ENCODE measurements at regions not wholly inside any gene's neighbourhood (a gene's known extent, or its start where the extent isn't known, plus 50 kb on each side); places are given as distances from the start of the nearest gene placed in this dataset.

GRCh38 chr11:116547571-116547970, 225.2 kb downstream of the BUD13 start:
- no peak for ATAC-seq (replicated peaks; ENCODE audit: extremely low read depth, poor library complexity, severe bottlenecking)

GRCh38 chr11:116545912-116546311, 226.9 kb downstream of the BUD13 start:
- no peaks in the 10 kb centered on the region for H3K36me3 Mint-ChIP-seq (ENCODE audit: insufficient read depth)
- H3K27me3 Mint-ChIP-seq = peaks cover 35% of the 10 kb centered on the region
- H3K4me1 Mint-ChIP-seq = no peaks in the 10 kb centered on the region
- no peak for DNase-seq (ENCODE audit: low spot score in 2 of 2)
- no peak overlapping the region for H3K27ac Mint-ChIP-seq (ENCODE audit: low read depth)
- no peak overlapping the region for H3K4me3 Mint-ChIP-seq
- H3K9me3 Mint-ChIP-seq = no peaks in the 10 kb centered on the region
- ATAC-seq (replicated peaks; ENCODE audit: extremely low read depth, poor library complexity, severe bottlenecking) = no peak

More at GRCh38 chr11:116547571-116547970, 225.2 kb downstream of the BUD13 start:
- H3K9me3 Mint-ChIP-seq = no peaks in the 10 kb centered on the region
- H3K27ac Mint-ChIP-seq (ENCODE audit: low read depth) = no peak overlapping the region
- no peaks in the 10 kb centered on the region for H3K36me3 Mint-ChIP-seq (ENCODE audit: insufficient read depth)
- H3K27me3 Mint-ChIP-seq = peaks cover 50% of the 10 kb centered on the region
- no peaks in the 10 kb centered on the region for H3K4me1 Mint-ChIP-seq
- H3K4me3 Mint-ChIP-seq = no peak overlapping the region
- DNase-seq (ENCODE audit: low spot score in 2 of 2) = no peak

- H3K9me3 Mint-ChIP-seq = no peaks in the 10 kb centered on the region
Measured at GRCh38 chr11:116544721-116545120, 228.1 kb downstream of the BUD13 start.

GRCh38 chr11:116543911-116544475, 228.8 kb downstream of the BUD13 start:
- H3K4me1 Mint-ChIP-seq = no peaks in the 10 kb centered on the region
- no peak overlapping the region for H3K27ac Mint-ChIP-seq (ENCODE audit: low read depth)
- no peak overlapping the region for H3K4me3 Mint-ChIP-seq
- no peaks in the 10 kb centered on the region for H3K36me3 Mint-ChIP-seq (ENCODE audit: insufficient read depth)
- H3K27me3 Mint-ChIP-seq = peaks cover 34% of the 10 kb centered on the region
- DNase-seq (ENCODE audit: low spot score in 2 of 2) (no peak), ATAC-seq (replicated peaks; ENCODE audit: extremely low read depth, poor library complexity, severe bottlenecking) (no peak)
- no peaks in the 10 kb centered on the region for H3K9me3 Mint-ChIP-seq

More at GRCh38 chr11:116544721-116545120, 228.1 kb downstream of the BUD13 start:
- Mint-ChIP-seq H3K27me3 (peaks cover 34% of the 10 kb centered on the region), H3K27ac (ENCODE audit: low read depth) (no peak overlapping the region), H3K4me1 (no peaks in the 10 kb centered on the region), H3K36me3 (ENCODE audit: insufficient read depth) (no peaks in the 10 kb centered on the region), H3K4me3 (no peak overlapping the region)
- no peak for DNase-seq (ENCODE audit: low spot score in 2 of 2)
- ATAC-seq (replicated peaks; ENCODE audit: extremely low read depth, poor library complexity, severe bottlenecking) = no peak

- Mint-ChIP-seq H3K27ac (ENCODE audit: low read depth) (no peak overlapping the region), H3K9me3 (no peaks in the 10 kb centered on the region), H3K4me3 (no peak overlapping the region), H3K36me3 (ENCODE audit: insufficient read depth) (no peaks in the 10 kb centered on the region), H3K4me1 (no peaks in the 10 kb centered on the region), H3K27me3 (peaks cover 40% of the 10 kb centered on the region)
- DNase-seq (ENCODE audit: low spot score in 2 of 2) = no peak
- no peak for ATAC-seq (replicated peaks; ENCODE audit: extremely low read depth, poor library complexity, severe bottlenecking)
Measured at GRCh38 chr11:116543099-116543498, 229.7 kb downstream of the BUD13 start.

GRCh38 chr11:116542406-116542805, 230.4 kb downstream of the BUD13 start:
- Mint-ChIP-seq H3K27me3 (peaks cover 33% of the 10 kb centered on the region), H3K4me1 (no peaks in the 10 kb centered on the region)

GRCh38 chr11:116541460-116541859, 231.3 kb downstream of the BUD13 start:
- Mint-ChIP-seq H3K9me3 (no peaks in the 10 kb centered on the region), H3K4me1 (no peaks in the 10 kb centered on the region)
- ATAC-seq (replicated peaks; ENCODE audit: extremely low read depth, poor library complexity, severe bottlenecking) = no peak

More at GRCh38 chr11:116542406-116542805, 230.4 kb downstream of the BUD13 start:
- no peak overlapping the region for H3K4me3 Mint-ChIP-seq
- DNase-seq (ENCODE audit: low spot score in 2 of 2) = no peak
- H3K9me3 Mint-ChIP-seq = no peaks in the 10 kb centered on the region
- ATAC-seq (replicated peaks; ENCODE audit: extremely low read depth, poor library complexity, severe bottlenecking) = no peak
- no peak overlapping the region for H3K27ac Mint-ChIP-seq (ENCODE audit: low read depth)
- no peaks in the 10 kb centered on the region for H3K36me3 Mint-ChIP-seq (ENCODE audit: insufficient read depth)

GRCh38 chr11:116540645-116541304, 232.0 kb downstream of the BUD13 start:
- ATAC-seq (replicated peaks; ENCODE audit: extremely low read depth, poor library complexity, severe bottlenecking) = no peak
- Mint-ChIP-seq H3K4me3 (no peak overlapping the region), H3K27me3 (peaks cover 35% of the 10 kb centered on the region), H3K36me3 (ENCODE audit: insufficient read depth) (no peaks in the 10 kb centered on the region), H3K9me3 (no peaks in the 10 kb centered on the region), H3K4me1 (no peaks in the 10 kb centered on the region), H3K27ac (ENCODE audit: low read depth) (no peak overlapping the region)
- DNase-seq (ENCODE audit: low spot score in 2 of 2) = no peak

More at GRCh38 chr11:116541460-116541859, 231.3 kb downstream of the BUD13 start:
- no peak overlapping the region for H3K4me3 Mint-ChIP-seq
- DNase-seq (ENCODE audit: low spot score in 2 of 2) = no peak
- no peaks in the 10 kb centered on the region for H3K36me3 Mint-ChIP-seq (ENCODE audit: insufficient read depth)
- peaks cover 32% of the 10 kb centered on the region for H3K27me3 Mint-ChIP-seq
- no peak overlapping the region for H3K27ac Mint-ChIP-seq (ENCODE audit: low read depth)

- no peak for ATAC-seq (replicated peaks; ENCODE audit: extremely low read depth, poor library complexity, severe bottlenecking)
- DNase-seq (ENCODE audit: low spot score in 2 of 2) = no peak
- H3K27ac Mint-ChIP-seq (ENCODE audit: low read depth) = no peak overlapping the region
- no peaks in the 10 kb centered on the region for H3K36me3 Mint-ChIP-seq (ENCODE audit: insufficient read depth)
- H3K4me3 Mint-ChIP-seq = no peak overlapping the region
- H3K27me3 Mint-ChIP-seq = peaks cover 35% of the 10 kb centered on the region
- no peaks in the 10 kb centered on the region for H3K9me3 Mint-ChIP-seq
- no peaks in the 10 kb centered on the region for H3K4me1 Mint-ChIP-seq
Measured at GRCh38 chr11:116539836-116540418, 232.9 kb downstream of the BUD13 start.

GRCh38 chr11:116539211-116539610, 233.6 kb downstream of the BUD13 start:
- no peaks in the 10 kb centered on the region for H3K4me1 Mint-ChIP-seq
- no peaks in the 10 kb centered on the region for H3K36me3 Mint-ChIP-seq (ENCODE audit: insufficient read depth)
- ATAC-seq (replicated peaks; ENCODE audit: extremely low read depth, poor library complexity, severe bottlenecking) (no peak), DNase-seq (ENCODE audit: low spot score in 2 of 2) (no peak)
- H3K27ac Mint-ChIP-seq (ENCODE audit: low read depth) = no peak overlapping the region
- no peaks in the 10 kb centered on the region for H3K9me3 Mint-ChIP-seq
- no peak overlapping the region for H3K4me3 Mint-ChIP-seq
- peaks cover 42% of the 10 kb centered on the region for H3K27me3 Mint-ChIP-seq

GRCh38 chr11:116538677-116539076, 234.1 kb downstream of the BUD13 start:
- Mint-ChIP-seq H3K36me3 (ENCODE audit: insufficient read depth) (no peaks in the 10 kb centered on the region), H3K27me3 (peaks cover 47% of the 10 kb centered on the region)

GRCh38 chr11:116537709-116538108, 235.1 kb downstream of the BUD13 start:
- no peaks in the 10 kb centered on the region for H3K9me3 Mint-ChIP-seq
- H3K36me3 Mint-ChIP-seq (ENCODE audit: insufficient read depth) = no peaks in the 10 kb centered on the region
- H3K4me3 Mint-ChIP-seq = no peak overlapping the region
- peaks cover 57% of the 10 kb centered on the region for H3K27me3 Mint-ChIP-seq
- no peak overlapping the region for H3K27ac Mint-ChIP-seq (ENCODE audit: low read depth)
- no peak for DNase-seq (ENCODE audit: low spot score in 2 of 2)
- H3K4me1 Mint-ChIP-seq = no peaks in the 10 kb centered on the region
- ATAC-seq (replicated peaks; ENCODE audit: extremely low read depth, poor library complexity, severe bottlenecking) = no peak

More at GRCh38 chr11:116538677-116539076, 234.1 kb downstream of the BUD13 start:
- DNase-seq (ENCODE audit: low spot score in 2 of 2) = no peak
- no peaks in the 10 kb centered on the region for H3K4me1 Mint-ChIP-seq
- no peak overlapping the region for H3K27ac Mint-ChIP-seq (ENCODE audit: low read depth)
- no peaks in the 10 kb centered on the region for H3K9me3 Mint-ChIP-seq
- no peak for ATAC-seq (replicated peaks; ENCODE audit: extremely low read depth, poor library complexity, severe bottlenecking)
- H3K4me3 Mint-ChIP-seq = no peak overlapping the region

GRCh38 chr11:116537121-116537520, 235.7 kb downstream of the BUD13 start:
- Mint-ChIP-seq H3K4me3 (no peak overlapping the region), H3K27me3 (peaks cover 63% of the 10 kb centered on the region)
- no peak for ATAC-seq (replicated peaks; ENCODE audit: extremely low read depth, poor library complexity, severe bottlenecking)

More at GRCh38 chr11:116537121-116537520, 235.7 kb downstream of the BUD13 start:
- Mint-ChIP-seq H3K36me3 (ENCODE audit: insufficient read depth) (no peaks in the 10 kb centered on the region), H3K9me3 (no peaks in the 10 kb centered on the region), H3K4me1 (no peaks in the 10 kb centered on the region), H3K27ac (ENCODE audit: low read depth) (no peak overlapping the region)
- no peak for DNase-seq (ENCODE audit: low spot score in 2 of 2)

Data from central memory CD8-positive, alpha-beta T cell (primary cell).